HCT116 (cell line): ENCODE measurements at regions not wholly inside any gene's neighbourhood (a gene's known extent, or its start where the extent isn't known, plus 50 kb on each side); places are given as distances from the start of the nearest gene placed in this dataset.

Experiments
- ATAC-seq: fragments of 200-7000 bp; cut with Tn5 transposase; 2 replicates; pipeline ENCODE4 v1.9.1; 2020; ENCODE audit warnings: mild to moderate bottlenecking, moderate library complexity
- BruUV-seq: library from RNA; stranded (reverse); fragments of 400-500 nt; replicated peaks from 2 replicates; lab custom pipeline; 2021; lab: Mats Ljungman, UMichigan
- CTCF ChIA-PET: fragments of 300-600 bp; sonication (Branson Sonifier 250); formaldehyde crosslinking; loops from one replicate; lab custom pipeline; 2021; ENCODE audit warnings: antibody characterized with exemption; lab: Charles Lee
- POLR2A ChIA-PET: fragments of 300-600, 350-600 bp; sonication (Branson Sonifier 250); formaldehyde crosslinking; loops from one replicate; lab custom pipeline; 2021; ENCODE audit warnings: antibody characterized with exemption; lab: Charles Lee
- RAD21 ChIA-PET, 2 experiments: fragments of 300-600 bp; sonication (Branson Sonifier 250); formaldehyde crosslinking; loops; one replicate each; lab custom pipeline; 2023; ENCODE audit warnings: low total read pairs in 2 of 2; ENCODE audit not compliant: uncharacterized antibody in 2 of 2, unreplicated experiment in 2 of 2, low non-redundant PET in 1 of 2; lab: Charles Lee
- DNase-seq: peaks from one replicate; pipeline ENCODE4 v3.0.0-alpha.2; 2010; ENCODE audit warnings: low read depth, low spot score
- H2AFZ ChIP-seq: fragments of 200-600 bp; shearing (Covaris generic), sonication (generic); 2 replicates; pipeline ENCODE4 v1.6.1; 2017; ENCODE audit warnings: low read depth, mixed run types, mixed read lengths, antibody characterized with exemption, low read length; ENCODE audit not compliant: poor library complexity, severe bottlenecking
- H3K27ac ChIP-seq: 2 replicates; pipeline ENCODE4 v1.5.1; 2012; ENCODE audit warnings: low read depth, low read length
- H3K27me3 ChIP-seq: fragments of 200-600 bp; sonication (generic); 2 replicates; pipeline ENCODE4 v1.6.1; 2016; ENCODE audit warnings: mixed run types, low read length, mixed read lengths; ENCODE audit not compliant: insufficient read depth
- H3K36me3 ChIP-seq, 2 experiments: fragments of 200-500 bp in 1 of 2; fragments of 200-600 bp in 1 of 2; sonication (Bioruptor generic) in 1 of 2; sonication (generic) in 1 of 2; 2 replicates each; pipeline versions ENCODE4 v1.5.1 to v1.6.1; 2014 to 2016; ENCODE audit warnings: low read length in 2 of 2, inconsistent platforms in 1 of 2, mixed read lengths in 1 of 2, mixed run types in 1 of 2; ENCODE audit not compliant: insufficient read depth in 2 of 2, control insufficient read depth in 1 of 2
- H3K4me1 ChIP-seq, 2 experiments: fragments of 200-600 bp in 1 of 2; sonication (generic) in 1 of 2; 2 replicates each; pipeline versions ENCODE4 v1.5.1 to v1.6.1; 2012 to 2017; ENCODE audit warnings: low read length in 2 of 2, inconsistent platforms in 1 of 2, mild to moderate bottlenecking in 1 of 2, mixed read lengths in 1 of 2, mixed run types in 1 of 2, moderate library complexity in 1 of 2; ENCODE audit not compliant: insufficient read depth in 2 of 2, control insufficient read depth in 1 of 2
- H3K4me2 ChIP-seq: fragments of 200-600 bp; sonication (generic); 2 replicates; pipeline ENCODE4 v1.6.1; 2017; ENCODE audit warnings: mixed run types, low read length, mixed read lengths
- H3K4me3 ChIP-seq, 2 experiments: fragments of 200-600 bp in 1 of 2; sonication (generic) in 1 of 2; replicated peaks in 1 of 2; 2 replicates each; pipeline ENCODE4 v1.5.1; 2011 to 2016; ENCODE audit warnings: low read length in 2 of 2, control low read depth in 1 of 2, low read depth in 1 of 2, mild to moderate bottlenecking in 1 of 2, mixed read lengths in 1 of 2, mixed run types in 1 of 2
- H3K79me2 ChIP-seq: fragments of 200-600 bp; sonication (generic); 2 replicates; pipeline ENCODE4 v1.6.1; 2017; ENCODE audit warnings: mild to moderate bottlenecking, mixed run types, low read length, moderate library complexity, mixed read lengths; ENCODE audit not compliant: insufficient read depth
- H3K9ac ChIP-seq: fragments of 200-600 bp; sonication (generic); 2 replicates; pipeline ENCODE4 v1.6.1; 2016; ENCODE audit warnings: low read length, mixed read lengths
- H3K9me2 ChIP-seq: fragments of 200-600 bp; sonication (generic), shearing (Covaris generic); 2 replicates; pipeline ENCODE4 v1.6.1; 2017; ENCODE audit warnings: mixed run types, mild to moderate bottlenecking, moderate library complexity; ENCODE audit not compliant: insufficient read depth
- H3K9me3 ChIP-seq, 2 experiments: fragments of 200-500 bp in 1 of 2; fragments of 200-600 bp in 1 of 2; sonication (Bioruptor generic) in 1 of 2; sonication (generic) in 1 of 2; 2 replicates each; pipeline ENCODE4 v1.6.1; 2014 to 2017; ENCODE audit warnings: low read length in 2 of 2, mixed read lengths in 2 of 2, inconsistent platforms in 1 of 2, low read depth in 1 of 2, mild to moderate bottlenecking in 1 of 2, mixed run types in 1 of 2, moderate library complexity in 1 of 2; ENCODE audit not compliant: control insufficient read depth in 1 of 2, insufficient read depth in 1 of 2
- H4K20me1 ChIP-seq: fragments of 200-600 bp; sonication (generic), shearing (Covaris generic); 2 replicates; pipeline ENCODE4 v1.6.1; 2017; ENCODE audit warnings: mixed run types, mild to moderate bottlenecking, moderate library complexity; ENCODE audit not compliant: insufficient read depth
- CBX3 ChIP-seq: IDR thresholded peaks from 2 replicates; pipeline ENCODE4 v1.6.1; 2012; ENCODE audit warnings: low read depth
- CEBPB ChIP-seq: IDR thresholded peaks from 2 replicates; pipeline ENCODE4 v1.6.1; 2012; ENCODE audit warnings: low read depth
- EGR1 ChIP-seq: IDR thresholded peaks from 2 replicates; pipeline ENCODE4 v1.6.1; 2012; ENCODE audit warnings: low read depth
- ELF1 ChIP-seq: IDR thresholded peaks from 2 replicates; pipeline ENCODE4 v1.6.1; 2012; ENCODE audit warnings: low read depth, borderline replicate concordance
- EZH2 ChIP-seq: fragments of 200-600 bp; sonication (generic); IDR thresholded peaks from 2 replicates; pipeline ENCODE4 v1.6.1; 2017; ENCODE audit warnings: antibody characterized with exemption, mixed run types
- POLR2A ChIP-seq: IDR thresholded peaks from 2 replicates; pipeline ENCODE4 v1.7.0; 2011; ENCODE audit warnings: borderline replicate concordance; ENCODE audit not compliant: insufficient read depth, insufficient read length; ENCODE audit errors: extremely low read depth
- RAD21 ChIP-seq: IDR thresholded peaks from 2 replicates; pipeline ENCODE4 v1.6.1; 2012; ENCODE audit warnings: low read depth, mild to moderate bottlenecking
- SIN3A ChIP-seq: IDR thresholded peaks from 2 replicates; pipeline ENCODE4 v1.6.1; 2012; ENCODE audit warnings: low read depth
- YY1 ChIP-seq: IDR thresholded peaks from 2 replicates; pipeline ENCODE4 v1.6.1; 2011; ENCODE audit warnings: low read length, low read depth, moderate library complexity, mild to moderate bottlenecking; ENCODE audit not compliant: insufficient replicate concordance; ENCODE audit errors: extremely low read depth
- intact Hi-C: fragments of 100-400 bp; cut with micrococcal nuclease; formaldehyde crosslinking; loops from 2 replicates; pipeline ENCODE4 v1.10.0; 2022
- TF ChIP-seq, protein P1 (sequence below): IDR thresholded peaks from 2 replicates; pipeline ENCODE4 v1.6.1; 2012; ENCODE audit warnings: low read depth
- TF ChIP-seq, protein P2 (sequence below): IDR thresholded peaks from 2 replicates; pipeline ENCODE4 v1.6.1; 2011; ENCODE audit warnings: mild to moderate bottlenecking, low read length, moderate library complexity; ENCODE audit not compliant: insufficient replicate concordance; ENCODE audit errors: extremely low read depth

DNA sequence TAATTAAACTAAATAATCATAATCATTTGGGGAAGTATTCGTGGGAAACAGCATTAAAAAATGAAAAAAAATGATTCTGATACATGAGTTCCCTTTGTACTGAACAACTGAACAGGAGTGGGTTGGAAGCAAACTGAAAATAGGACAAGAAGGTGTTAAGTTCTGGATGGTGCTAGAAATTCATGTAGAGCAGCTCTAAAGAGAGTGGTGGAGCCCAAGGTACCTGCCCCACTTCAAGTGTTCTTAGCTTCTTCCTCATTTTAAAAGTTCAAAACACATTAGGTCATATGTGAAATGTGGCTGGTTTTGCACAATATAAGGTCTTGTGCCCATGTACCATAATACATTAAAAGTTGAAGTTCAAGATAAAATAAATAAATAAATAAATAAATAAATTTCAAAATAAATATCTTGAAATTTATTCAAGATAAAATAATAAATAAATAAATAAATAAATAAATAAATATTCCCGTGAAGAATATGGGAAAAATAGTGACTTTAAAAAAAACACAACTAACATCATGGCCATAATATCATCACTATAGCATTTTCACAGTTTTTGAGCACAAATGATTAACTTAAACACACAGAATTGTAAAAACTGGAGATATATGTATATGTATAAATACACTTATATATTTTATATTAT lies 191.5 kb upstream of the PRKD1 start:
- ChIA-PET CTCF (no interaction called here), RAD21 (no interaction called here), POLR2A (no interaction called here)
- no peak overlapping the region for H3K9ac ChIP-seq
- no peaks in the 10 kb centered on the region for H4K20me1 ChIP-seq
- H3K36me3 ChIP-seq = no peaks in the 10 kb centered on the region
- no peak for ATAC-seq
- no peaks in the 10 kb centered on the region for H3K9me2 ChIP-seq
- H3K4me1 ChIP-seq = no peaks in the 10 kb centered on the region
- intact Hi-C loops = no loop called here
- no peak for TF ChIP-seq SIN3A
- TF ChIP-seq CBX3 = no peak
- TF ChIP-seq EGR1 = no peak
- no peak for TF ChIP-seq RAD21
- TF ChIP-seq CEBPB = no peak
- TF ChIP-seq, protein P1, sequence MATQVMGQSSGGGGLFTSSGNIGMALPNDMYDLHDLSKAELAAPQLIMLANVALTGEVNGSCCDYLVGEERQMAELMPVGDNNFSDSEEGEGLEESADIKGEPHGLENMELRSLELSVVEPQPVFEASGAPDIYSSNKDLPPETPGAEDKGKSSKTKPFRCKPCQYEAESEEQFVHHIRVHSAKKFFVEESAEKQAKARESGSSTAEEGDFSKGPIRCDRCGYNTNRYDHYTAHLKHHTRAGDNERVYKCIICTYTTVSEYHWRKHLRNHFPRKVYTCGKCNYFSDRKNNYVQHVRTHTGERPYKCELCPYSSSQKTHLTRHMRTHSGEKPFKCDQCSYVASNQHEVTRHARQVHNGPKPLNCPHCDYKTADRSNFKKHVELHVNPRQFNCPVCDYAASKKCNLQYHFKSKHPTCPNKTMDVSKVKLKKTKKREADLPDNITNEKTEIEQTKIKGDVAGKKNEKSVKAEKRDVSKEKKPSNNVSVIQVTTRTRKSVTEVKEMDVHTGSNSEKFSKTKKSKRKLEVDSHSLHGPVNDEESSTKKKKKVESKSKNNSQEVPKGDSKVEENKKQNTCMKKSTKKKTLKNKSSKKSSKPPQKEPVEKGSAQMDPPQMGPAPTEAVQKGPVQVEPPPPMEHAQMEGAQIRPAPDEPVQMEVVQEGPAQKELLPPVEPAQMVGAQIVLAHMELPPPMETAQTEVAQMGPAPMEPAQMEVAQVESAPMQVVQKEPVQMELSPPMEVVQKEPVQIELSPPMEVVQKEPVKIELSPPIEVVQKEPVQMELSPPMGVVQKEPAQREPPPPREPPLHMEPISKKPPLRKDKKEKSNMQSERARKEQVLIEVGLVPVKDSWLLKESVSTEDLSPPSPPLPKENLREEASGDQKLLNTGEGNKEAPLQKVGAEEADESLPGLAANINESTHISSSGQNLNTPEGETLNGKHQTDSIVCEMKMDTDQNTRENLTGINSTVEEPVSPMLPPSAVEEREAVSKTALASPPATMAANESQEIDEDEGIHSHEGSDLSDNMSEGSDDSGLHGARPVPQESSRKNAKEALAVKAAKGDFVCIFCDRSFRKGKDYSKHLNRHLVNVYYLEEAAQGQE = no peak
- TF ChIP-seq ELF1 = no peak
- TF ChIP-seq, protein P2, sequence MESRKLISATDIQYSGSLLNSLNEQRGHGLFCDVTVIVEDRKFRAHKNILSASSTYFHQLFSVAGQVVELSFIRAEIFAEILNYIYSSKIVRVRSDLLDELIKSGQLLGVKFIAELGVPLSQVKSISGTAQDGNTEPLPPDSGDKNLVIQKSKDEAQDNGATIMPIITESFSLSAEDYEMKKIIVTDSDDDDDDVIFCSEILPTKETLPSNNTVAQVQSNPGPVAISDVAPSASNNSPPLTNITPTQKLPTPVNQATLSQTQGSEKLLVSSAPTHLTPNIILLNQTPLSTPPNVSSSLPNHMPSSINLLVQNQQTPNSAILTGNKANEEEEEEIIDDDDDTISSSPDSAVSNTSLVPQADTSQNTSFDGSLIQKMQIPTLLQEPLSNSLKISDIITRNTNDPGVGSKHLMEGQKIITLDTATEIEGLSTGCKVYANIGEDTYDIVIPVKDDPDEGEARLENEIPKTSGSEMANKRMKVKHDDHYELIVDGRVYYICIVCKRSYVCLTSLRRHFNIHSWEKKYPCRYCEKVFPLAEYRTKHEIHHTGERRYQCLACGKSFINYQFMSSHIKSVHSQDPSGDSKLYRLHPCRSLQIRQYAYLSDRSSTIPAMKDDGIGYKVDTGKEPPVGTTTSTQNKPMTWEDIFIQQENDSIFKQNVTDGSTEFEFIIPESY = no peak
- TF ChIP-seq YY1 = no peak
- no peak for TF ChIP-seq EZH2
- no peak for TF ChIP-seq POLR2A
- H3K27ac ChIP-seq = no peak overlapping the region
- DNase-seq = no peak
- peaks cover 0 to 3% of the 10 kb centered on the region in 2 experiments; a peak in 2 of 4 replicates for H3K9me3 ChIP-seq
- H3K4me2 ChIP-seq = no peak overlapping the region
- no peak overlapping the region for H3K4me3 ChIP-seq
- no peak overlapping the region for H2AFZ ChIP-seq
- no TSS peak for BruUV-seq
- H3K27me3 ChIP-seq = no peaks in the 10 kb centered on the region
- H3K79me2 ChIP-seq = no peaks in the 10 kb centered on the region
